Esophagus squamous epithelium (tissue), 4 donors: ENCODE measurements at regions not wholly inside any gene's neighbourhood (a gene's known extent, or its start where the extent isn't known, plus 50 kb on each side); places are given as distances from the start of the nearest gene placed in this dataset.

Experiments
- CTCF ChIP-seq, 6 experiments: fragments of 450-650 bp in 4 of 6; fragments of 200-600 bp in 2 of 6; sonication (generic) in 2 of 6; IDR thresholded peaks; one replicate each; pipeline ENCODE4 v1.5.1; 2016 to 2019; ENCODE audit warnings: antibody characterized with exemption in 6 of 6, mild to moderate bottlenecking in 4 of 6, moderate library complexity in 4 of 6
- POLR2A ChIP-seq, 4 donors: fragments of 450-650 bp; IDR thresholded peaks; one replicate each; pipeline ENCODE4 v1.6.1; 2017; ENCODE audit warnings: antibody characterized with exemption in 4 of 4, mild to moderate bottlenecking in 4 of 4, moderate library complexity in 3 of 4

DNA sequence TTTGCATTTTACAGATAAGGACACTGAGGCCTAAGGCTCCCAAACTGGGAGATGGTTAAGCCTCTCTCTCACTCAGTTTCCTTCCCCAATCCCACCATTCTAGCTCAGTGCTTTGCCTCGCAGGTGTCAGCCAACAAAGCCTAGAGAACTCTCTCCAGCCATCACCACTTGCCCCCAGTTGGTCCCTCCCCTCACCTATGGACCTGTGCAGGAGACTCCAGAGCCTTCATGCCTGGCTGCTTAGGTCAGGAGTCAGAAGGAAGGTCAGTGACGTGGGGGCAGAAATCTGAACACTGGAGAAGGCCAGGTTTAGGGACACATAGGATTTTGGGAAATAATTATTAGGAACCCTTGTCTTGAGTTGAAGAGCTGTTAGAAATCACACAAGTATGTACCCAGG is 295.3 kb downstream of the PTPRU start:
- TF ChIP-seq CTCF (IDR thresholded peaks at IDR 0.05) (no peak), POLR2A (IDR thresholded peaks at IDR 0.05) (no peak)
